Pancreas (tissue), 10 donors: ENCODE measurements at regions not wholly inside any gene's neighbourhood (a gene's known extent, or its start where the extent isn't known, plus 50 kb on each side); places are given as distances from the start of the nearest gene placed in this dataset.

ENCODE experiments used
- ATAC-seq, 4 donors: fragments of 200-7000 bp; cut with Tn5 transposase; one replicate each; pipeline versions ENCODE4 v1.8.0 to v1.9.1; 2020; ENCODE audit warnings: mild to moderate bottlenecking in 4 of 4, moderate library complexity in 4 of 4
- DNase-seq, 6 donors: peaks; one replicate each; pipeline ENCODE4 v3.0.0-alpha.2; 2020
- FAIRE-seq: peaks from 2 replicates; lab custom pipeline; 2012; peaks lifted over from hg19 to GRCh38; lab: Jason Lieb, UNC
- H3K27ac ChIP-seq, 4 donors: fragments of 200-600 bp; sonication (generic); 1 replicate in 3 of 4; 2 replicates in 1 of 4; pipeline versions ENCODE4 v1.5.0 to v1.8.0; 2020
- H3K27me3 ChIP-seq, 4 donors: fragments of 200-600 bp; one replicate each; pipeline ENCODE4 v1.8.0; 2021
- H3K36me3 ChIP-seq, 3 donors: fragments of 200-600 bp; sonication (generic) in 1 of 3; one replicate each; pipeline versions ENCODE4 v1.5.0 to v1.8.0; 2020 to 2021
- H3K4me1 ChIP-seq, 3 donors: fragments of 200-600 bp; one replicate each; pipeline ENCODE4 v1.8.0; 2021
- H3K4me3 ChIP-seq, 4 donors: fragments of 200-600 bp; sonication (generic) in 2 of 4; one replicate each; pipeline versions ENCODE4 v1.5.0 to v1.8.0; 2020 to 2021
- H3K9me3 ChIP-seq, 4 donors: fragments of 200-600 bp; one replicate each; pipeline ENCODE4 v1.8.0; 2021
- CTCF ChIP-seq, 4 donors: fragments of 200-600 bp; sonication (generic) in 3 of 4; IDR thresholded peaks; one replicate each; pipeline versions ENCODE4 v1.5.0 to v1.8.0; 2021; ENCODE audit warnings: antibody characterized with exemption in 4 of 4
- WGBS, 2 donors: extraction: QIAGEN DNeasy Blood & Tissue Kit; methylation state at CpG; one replicate each; pipeline ENCODE4 v1.1.7; 2013; 5-methylcytosine and 5-hydroxymethylcytosine counted together
- intact Hi-C, 3 donors: fragments of 100-400 bp; cut with DNase I; formaldehyde crosslinking; loops; one replicate each; pipeline versions ENCODE4 v1.11.1 to v1.14.2; 2022
- donor health status: healthy with polysubstance abuse.
- donor health status: DM: no; HTN: no; CAD: no; lungs with moderate emphysema.
- donor health status: DM: no; HTN: no; CAD: no.
- donor health status: control.
- donor health status: control.
- donor health status: Bipolar disorder and iron deficiency.
- donor health status: DM: yes; HTN: yes; CAD: no.
- donor health status: DM: no; HTN: no; CAD: no.
- donor health status: DM: no; HTN: no; CAD: no.
- donor health status: DM: yes; HTN: yes; CAD: no.

- intact Hi-C loops: no loop called here
- Histone ChIP-seq H3K4me1 (no peaks in the 10 kb centered on the region), H3K27ac (no peak overlapping the region), H3K36me3 (no peaks in the 10 kb centered on the region), H3K4me3 (no peak overlapping the region), H3K27me3 (no peaks in the 10 kb centered on the region), H3K9me3 (no peaks in the 10 kb centered on the region)
- ATAC-seq: no peak
- FAIRE-seq: no peak
- TF ChIP-seq CTCF (IDR thresholded peaks at IDR 0.05): no peak
- no peak for DNase-seq
- WGBS, 2 donors: 46 to 52% methylated on average over 5 of the region's 5 CpGs
These were observed 1085.6 kb downstream of the SOCS6 start for GRCh38 chr18:71374294-71375000.

DNA sequence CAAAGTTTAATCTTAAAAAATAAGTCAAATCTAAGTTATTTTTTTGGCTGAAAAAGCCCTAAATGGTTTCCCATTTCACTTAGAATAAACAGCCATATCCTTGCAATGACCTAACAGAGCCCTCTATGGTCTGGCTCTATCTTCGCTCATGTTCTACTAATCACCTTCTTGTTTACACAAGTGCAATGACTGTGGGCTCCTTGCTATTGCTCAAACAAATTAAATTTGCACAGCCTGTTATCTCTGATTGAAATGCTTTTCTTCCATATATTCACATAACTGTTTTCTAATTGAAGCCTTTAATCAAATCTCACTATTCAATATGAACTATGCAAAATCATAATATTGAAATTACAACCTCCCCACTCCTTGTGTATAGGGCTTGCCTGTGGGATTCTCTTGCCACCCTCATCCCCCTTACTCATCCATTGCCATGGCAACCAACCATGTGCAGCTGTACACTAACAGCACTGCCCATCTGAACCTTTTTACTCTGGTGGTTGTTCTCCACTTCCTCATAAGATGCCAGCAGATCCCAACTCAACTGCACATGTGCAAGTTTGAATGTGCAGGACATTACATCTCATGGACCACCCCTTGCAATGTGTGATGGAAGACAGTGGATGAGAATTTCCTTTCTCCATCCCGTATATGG, 1083.2 kb downstream of the SOCS6 start:
- ATAC-seq (no peak), DNase-seq (no peak), FAIRE-seq (no peak)
- TF ChIP-seq CTCF (IDR thresholded peaks at IDR 0.05): no peak
- Histone ChIP-seq H3K4me3 (no peak overlapping the region), H3K27me3 (no peaks in the 10 kb centered on the region), H3K36me3 (no peaks in the 10 kb centered on the region), H3K27ac (no peak overlapping the region), H3K4me1 (no peaks in the 10 kb centered on the region), H3K9me3 (no peaks in the 10 kb centered on the region)
- intact Hi-C loops: no loop called here
- WGBS, 2 donors: 29 to 43% methylated on average over 2 of the region's 2 CpGs

GRCh38 chr18:71370671-71371445, 1082.0 kb downstream of the SOCS6 start:
- TF ChIP-seq CTCF (IDR thresholded peaks at IDR 0.05): no peak
- no peak for FAIRE-seq
- intact Hi-C loops: no loop called here
- 57 to 66% methylated on average over 7 of the region's 7 CpGs for WGBS, 2 donors
- DNase-seq: no peak
- no peak overlapping the region for H3K27ac ChIP-seq
- no peaks in the 10 kb centered on the region for H3K9me3 ChIP-seq
- no peak for ATAC-seq
- H3K4me1 ChIP-seq: no peaks in the 10 kb centered on the region
- H3K4me3 ChIP-seq: no peak overlapping the region
- H3K36me3 ChIP-seq: no peaks in the 10 kb centered on the region
- no peaks in the 10 kb centered on the region for H3K27me3 ChIP-seq

DNA sequence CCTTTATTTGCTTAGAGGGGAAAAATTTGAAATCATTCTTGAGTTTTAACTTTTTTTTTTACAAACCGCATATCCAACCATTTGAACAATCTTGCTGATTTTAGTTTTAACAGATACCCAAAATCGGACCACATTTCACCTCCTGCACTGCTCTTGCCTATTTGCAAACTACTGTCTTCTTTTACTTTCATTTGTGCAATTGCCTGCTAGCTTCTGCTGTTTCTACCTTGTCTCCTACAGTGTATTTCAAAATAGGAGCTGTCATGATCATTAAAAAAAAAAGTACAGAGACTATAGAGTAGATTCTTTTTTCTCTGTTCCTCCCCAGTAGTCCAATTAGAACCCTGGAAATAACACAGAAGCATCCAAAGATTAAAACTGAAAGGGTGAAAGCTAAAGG, 1081.2 kb downstream of the SOCS6 start:
- no peaks in the 10 kb centered on the region for H3K27me3 ChIP-seq
- H3K36me3 ChIP-seq: no peaks in the 10 kb centered on the region
- H3K27ac ChIP-seq: no peak overlapping the region
- no peaks in the 10 kb centered on the region for H3K9me3 ChIP-seq
- FAIRE-seq (no peak), ATAC-seq (no peak), DNase-seq (no peak)
- no peak overlapping the region for H3K4me3 ChIP-seq
- WGBS, 2 donors: 53 to 69% methylated on average over 2 of the region's 2 CpGs
- intact Hi-C loops: no loop called here
- no peak for TF ChIP-seq CTCF (IDR thresholded peaks at IDR 0.05)
- no peaks in the 10 kb centered on the region for H3K4me1 ChIP-seq
